HCT116 (cell line): ENCODE measurements at regions not wholly inside any gene's neighbourhood (a gene's known extent, or its start where the extent isn't known, plus 50 kb on each side); places are given as distances from the start of the nearest gene placed in this dataset.

ENCODE experiments used
- ATAC-seq: fragments of 200-7000 bp; cut with Tn5 transposase; 2 replicates; pipeline ENCODE4 v1.9.1; 2020; ENCODE audit warnings: mild to moderate bottlenecking, moderate library complexity
- BruUV-seq: library from RNA; stranded (reverse); fragments of 400-500 nt; replicated peaks from 2 replicates; lab custom pipeline; 2021; lab: Mats Ljungman, UMichigan
- CTCF ChIA-PET: fragments of 300-600 bp; sonication (Branson Sonifier 250); formaldehyde crosslinking; loops from one replicate; lab custom pipeline; 2021; ENCODE audit warnings: antibody characterized with exemption; lab: Charles Lee
- POLR2A ChIA-PET: fragments of 300-600, 350-600 bp; sonication (Branson Sonifier 250); formaldehyde crosslinking; loops from one replicate; lab custom pipeline; 2021; ENCODE audit warnings: antibody characterized with exemption; lab: Charles Lee
- RAD21 ChIA-PET, 2 experiments: fragments of 300-600 bp; sonication (Branson Sonifier 250); formaldehyde crosslinking; loops; one replicate each; lab custom pipeline; 2023; ENCODE audit warnings: low total read pairs in 2 of 2; ENCODE audit not compliant: uncharacterized antibody in 2 of 2, unreplicated experiment in 2 of 2, low non-redundant PET in 1 of 2; lab: Charles Lee
- DNase-seq: peaks from one replicate; pipeline ENCODE4 v3.0.0-alpha.2; 2010; ENCODE audit warnings: low read depth, low spot score
- H2AFZ ChIP-seq: fragments of 200-600 bp; shearing (Covaris generic), sonication (generic); 2 replicates; pipeline ENCODE4 v1.6.1; 2017; ENCODE audit warnings: low read depth, mixed run types, mixed read lengths, antibody characterized with exemption, low read length; ENCODE audit not compliant: poor library complexity, severe bottlenecking
- H3K27ac ChIP-seq: 2 replicates; pipeline ENCODE4 v1.5.1; 2012; ENCODE audit warnings: low read depth, low read length
- H3K27me3 ChIP-seq: fragments of 200-600 bp; sonication (generic); 2 replicates; pipeline ENCODE4 v1.6.1; 2016; ENCODE audit warnings: mixed run types, low read length, mixed read lengths; ENCODE audit not compliant: insufficient read depth
- H3K36me3 ChIP-seq, 2 experiments: fragments of 200-500 bp in 1 of 2; fragments of 200-600 bp in 1 of 2; sonication (Bioruptor generic) in 1 of 2; sonication (generic) in 1 of 2; 2 replicates each; pipeline versions ENCODE4 v1.5.1 to v1.6.1; 2014 to 2016; ENCODE audit warnings: low read length in 2 of 2, inconsistent platforms in 1 of 2, mixed read lengths in 1 of 2, mixed run types in 1 of 2; ENCODE audit not compliant: insufficient read depth in 2 of 2, control insufficient read depth in 1 of 2
- H3K4me1 ChIP-seq, 2 experiments: fragments of 200-600 bp in 1 of 2; sonication (generic) in 1 of 2; 2 replicates each; pipeline versions ENCODE4 v1.5.1 to v1.6.1; 2012 to 2017; ENCODE audit warnings: low read length in 2 of 2, inconsistent platforms in 1 of 2, mild to moderate bottlenecking in 1 of 2, mixed read lengths in 1 of 2, mixed run types in 1 of 2, moderate library complexity in 1 of 2; ENCODE audit not compliant: insufficient read depth in 2 of 2, control insufficient read depth in 1 of 2
- H3K4me2 ChIP-seq: fragments of 200-600 bp; sonication (generic); 2 replicates; pipeline ENCODE4 v1.6.1; 2017; ENCODE audit warnings: mixed run types, low read length, mixed read lengths
- H3K4me3 ChIP-seq, 2 experiments: fragments of 200-600 bp in 1 of 2; sonication (generic) in 1 of 2; replicated peaks in 1 of 2; 2 replicates each; pipeline ENCODE4 v1.5.1; 2011 to 2016; ENCODE audit warnings: low read length in 2 of 2, control low read depth in 1 of 2, low read depth in 1 of 2, mild to moderate bottlenecking in 1 of 2, mixed read lengths in 1 of 2, mixed run types in 1 of 2
- H3K79me2 ChIP-seq: fragments of 200-600 bp; sonication (generic); 2 replicates; pipeline ENCODE4 v1.6.1; 2017; ENCODE audit warnings: mild to moderate bottlenecking, mixed run types, low read length, moderate library complexity, mixed read lengths; ENCODE audit not compliant: insufficient read depth
- H3K9ac ChIP-seq: fragments of 200-600 bp; sonication (generic); 2 replicates; pipeline ENCODE4 v1.6.1; 2016; ENCODE audit warnings: low read length, mixed read lengths
- H3K9me2 ChIP-seq: fragments of 200-600 bp; sonication (generic), shearing (Covaris generic); 2 replicates; pipeline ENCODE4 v1.6.1; 2017; ENCODE audit warnings: mixed run types, mild to moderate bottlenecking, moderate library complexity; ENCODE audit not compliant: insufficient read depth
- H3K9me3 ChIP-seq, 2 experiments: fragments of 200-500 bp in 1 of 2; fragments of 200-600 bp in 1 of 2; sonication (Bioruptor generic) in 1 of 2; sonication (generic) in 1 of 2; 2 replicates each; pipeline ENCODE4 v1.6.1; 2014 to 2017; ENCODE audit warnings: low read length in 2 of 2, mixed read lengths in 2 of 2, inconsistent platforms in 1 of 2, low read depth in 1 of 2, mild to moderate bottlenecking in 1 of 2, mixed run types in 1 of 2, moderate library complexity in 1 of 2; ENCODE audit not compliant: control insufficient read depth in 1 of 2, insufficient read depth in 1 of 2
- H4K20me1 ChIP-seq: fragments of 200-600 bp; sonication (generic), shearing (Covaris generic); 2 replicates; pipeline ENCODE4 v1.6.1; 2017; ENCODE audit warnings: mixed run types, mild to moderate bottlenecking, moderate library complexity; ENCODE audit not compliant: insufficient read depth
- ATF3 ChIP-seq: IDR thresholded peaks from 2 replicates; pipeline ENCODE4 v1.6.1; 2012
- CEBPB ChIP-seq: IDR thresholded peaks from 2 replicates; pipeline ENCODE4 v1.6.1; 2012; ENCODE audit warnings: low read depth
- CTCF ChIP-seq, 3 experiments: fragments of 200-600 bp in 1 of 3; sonication (generic) in 1 of 3; IDR thresholded peaks in 2 of 3; conservative IDR thresholded peaks in 1 of 3; 2 replicates each; pipeline ENCODE4 v1.5.1; 2012 to 2017; ENCODE audit warnings: low read depth in 2 of 3, low read length in 2 of 3, antibody characterized with exemption in 1 of 3, borderline replicate concordance in 1 of 3, control low read depth in 1 of 3, mild to moderate bottlenecking in 1 of 3, mixed read lengths in 1 of 3, mixed run types in 1 of 3, moderate library complexity in 1 of 3; ENCODE audit not compliant: insufficient read depth in 1 of 3
- EGR1 ChIP-seq: IDR thresholded peaks from 2 replicates; pipeline ENCODE4 v1.6.1; 2012; ENCODE audit warnings: low read depth
- ELF1 ChIP-seq: IDR thresholded peaks from 2 replicates; pipeline ENCODE4 v1.6.1; 2012; ENCODE audit warnings: low read depth, borderline replicate concordance
- EZH2 ChIP-seq: fragments of 200-600 bp; sonication (generic); IDR thresholded peaks from 2 replicates; pipeline ENCODE4 v1.6.1; 2017; ENCODE audit warnings: antibody characterized with exemption, mixed run types
- JUND ChIP-seq: IDR thresholded peaks from 2 replicates; pipeline ENCODE4 v1.6.1; 2012
- MAX ChIP-seq: IDR thresholded peaks from 2 replicates; pipeline ENCODE4 v1.6.1; 2012
- POLR2A ChIP-seq: IDR thresholded peaks from 2 replicates; pipeline ENCODE4 v1.7.0; 2011; ENCODE audit warnings: borderline replicate concordance; ENCODE audit not compliant: insufficient read depth, insufficient read length; ENCODE audit errors: extremely low read depth
- POLR2AphosphoS5 ChIP-seq: IDR thresholded peaks from 2 replicates; pipeline ENCODE4 v1.6.1; 2011; ENCODE audit warnings: mild to moderate bottlenecking, low read depth, low read length, moderate library complexity
- RAD21 ChIP-seq: IDR thresholded peaks from 2 replicates; pipeline ENCODE4 v1.6.1; 2012; ENCODE audit warnings: low read depth, mild to moderate bottlenecking
- REST ChIP-seq: IDR thresholded peaks from 2 replicates; pipeline ENCODE4 v1.6.1; 2012; ENCODE audit warnings: low read depth
- SIN3A ChIP-seq: IDR thresholded peaks from 2 replicates; pipeline ENCODE4 v1.6.1; 2012; ENCODE audit warnings: low read depth
- SP1 ChIP-seq: IDR thresholded peaks from 2 replicates; pipeline ENCODE4 v1.6.1; 2012; ENCODE audit warnings: low read depth
- SRF ChIP-seq: IDR thresholded peaks from 2 replicates; pipeline ENCODE4 v1.6.1; 2012; ENCODE audit warnings: low read depth
- TCF7L2 ChIP-seq: IDR thresholded peaks from 2 replicates; pipeline ENCODE4 v1.7.0; 2011; ENCODE audit warnings: borderline replicate concordance, inconsistent platforms; ENCODE audit not compliant: insufficient read depth, insufficient read length; ENCODE audit errors: extremely low read depth
- YY1 ChIP-seq: IDR thresholded peaks from 2 replicates; pipeline ENCODE4 v1.6.1; 2011; ENCODE audit warnings: low read length, low read depth, moderate library complexity, mild to moderate bottlenecking; ENCODE audit not compliant: insufficient replicate concordance; ENCODE audit errors: extremely low read depth
- ZBTB33 ChIP-seq: IDR thresholded peaks from 2 replicates; pipeline ENCODE4 v1.6.1; 2011; ENCODE audit warnings: mild to moderate bottlenecking, low read length, moderate library complexity; ENCODE audit not compliant: insufficient replicate concordance; ENCODE audit errors: extremely low read depth
- ZFX ChIP-seq: fragments of 450-650 bp; IDR thresholded peaks from 2 replicates; pipeline ENCODE4 v1.6.1; 2017
- ZNF274 ChIP-seq: fragments of 200-500 bp; sonication (Bioruptor generic); IDR thresholded peaks from 2 replicates; pipeline ENCODE4 v1.6.1; 2014; ENCODE audit warnings: mild to moderate bottlenecking, low read depth, low read length, inconsistent platforms
- intact Hi-C: fragments of 100-400 bp; cut with micrococcal nuclease; formaldehyde crosslinking; loops from 2 replicates; pipeline ENCODE4 v1.10.0; 2022

- H3K27ac ChIP-seq = no peak overlapping the region
- H3K9ac ChIP-seq = no peak overlapping the region
- H3K4me2 ChIP-seq = no peak overlapping the region
- DNase-seq (no peak), ATAC-seq (no peak)
- ChIA-PET CTCF (no interaction called here), RAD21 (no interaction called here), POLR2A (no interaction called here)
- BruUV-seq = no TSS peak
- TF ChIP-seq ZFX = no peak
- no peak for TF ChIP-seq RAD21
- TF ChIP-seq POLR2AphosphoS5 = no peak
- no peak for TF ChIP-seq ZNF274
- TF ChIP-seq ZBTB33 = no peak
- TF ChIP-seq SRF = no peak
- no peak for TF ChIP-seq MAX
- no peak for TF ChIP-seq YY1
- TF ChIP-seq SP1 = no peak
- no peak for TF ChIP-seq CTCF (IDR thresholded peaks at IDR 0.05 in 2 of 3, conservative IDR thresholded peaks at IDR 0.05 in 1 of 3; ENCODE audit: borderline replicate concordance in 1 of 3, insufficient read depth in 1 of 3, low read depth in 2 of 3, low read length in 2 of 3)
- TF ChIP-seq ATF3 = no peak
- no peak for TF ChIP-seq SIN3A
- no peak for TF ChIP-seq ELF1
- TF ChIP-seq TCF7L2 = no peak
- no peak for TF ChIP-seq EGR1
- TF ChIP-seq REST = no peak
- no peak for TF ChIP-seq JUND
- TF ChIP-seq EZH2 = no peak
- TF ChIP-seq POLR2A = no peak
- TF ChIP-seq CEBPB = no peak
- no peaks in the 10 kb centered on the region for H3K36me3 ChIP-seq
- H3K9me3 ChIP-seq = peaks cover 43 to 54% of the 10 kb centered on the region in 2 experiments; a peak in 3 of 4 replicates
- no peaks in the 10 kb centered on the region for H4K20me1 ChIP-seq
- no peaks in the 10 kb centered on the region for H3K9me2 ChIP-seq
- no peaks in the 10 kb centered on the region for H3K79me2 ChIP-seq
- no peaks in the 10 kb centered on the region for H3K4me1 ChIP-seq
- H2AFZ ChIP-seq = no peak overlapping the region
- H3K27me3 ChIP-seq = no peaks in the 10 kb centered on the region
- intact Hi-C loops = no loop called here
- H3K4me3 ChIP-seq = no peak overlapping the region
Measured at GRCh38 chr16:79721270-79721669, 120.7 kb upstream of the MAF start.
